UCSD-AML1 (cell line): ENCODE measurements at regions not wholly inside any gene's neighbourhood (a gene's known extent, or its start where the extent isn't known, plus 50 kb on each side); places are given as distances from the start of the nearest gene placed in this dataset.
"Not testable (repeated sequence)": the region's sequence is repeated elsewhere in the genome, so short reads cannot be mapped to it uniquely, and the experiment has no call there.

Experiments used
- DNase-seq: peaks from one replicate; lab custom pipeline; 2025; ENCODE audit not compliant: unreplicated experiment; lab: John Stamatoyannopoulos, UW

GRCh38 chr18:60067426-60068210 is 167.8 kb downstream of the PMAIP1 start:
- DNase-seq, result no peak

DNA sequence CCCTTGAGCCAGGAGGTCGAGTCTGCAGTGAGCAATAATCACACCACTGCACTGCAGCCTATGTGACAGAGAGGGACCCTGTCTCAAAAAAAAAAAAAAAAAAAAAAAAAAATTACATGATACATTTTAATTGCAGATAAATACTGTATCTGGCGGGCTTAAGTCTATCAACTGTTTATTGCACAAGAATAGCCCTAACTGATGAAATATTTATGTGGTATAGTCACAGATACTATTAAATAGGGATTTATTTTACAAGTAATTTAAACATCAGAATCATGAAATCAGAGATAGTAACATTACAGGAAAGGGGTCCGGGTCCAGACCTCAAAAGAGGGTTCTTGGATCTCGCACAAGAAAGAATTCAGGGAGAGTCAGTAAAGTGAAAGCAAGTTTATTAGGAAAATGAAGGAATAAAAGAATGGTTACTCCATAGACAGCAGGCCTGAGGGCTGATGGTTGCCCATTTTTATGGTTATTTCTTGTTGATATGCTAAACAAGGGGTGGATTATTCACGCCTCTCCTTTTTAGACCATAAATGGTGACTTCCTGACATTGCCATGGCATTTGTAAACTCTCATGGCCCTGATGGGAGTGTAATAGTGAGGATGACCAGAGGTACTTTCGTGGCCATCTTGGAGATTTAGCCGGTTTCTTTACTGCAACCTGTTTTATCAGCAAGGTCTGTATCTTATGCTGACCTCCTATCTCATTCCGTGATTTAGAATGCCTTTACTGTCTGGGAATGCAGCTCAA is 166.6 kb downstream of the PMAIP1 start:
- no peak for DNase-seq

DNA sequence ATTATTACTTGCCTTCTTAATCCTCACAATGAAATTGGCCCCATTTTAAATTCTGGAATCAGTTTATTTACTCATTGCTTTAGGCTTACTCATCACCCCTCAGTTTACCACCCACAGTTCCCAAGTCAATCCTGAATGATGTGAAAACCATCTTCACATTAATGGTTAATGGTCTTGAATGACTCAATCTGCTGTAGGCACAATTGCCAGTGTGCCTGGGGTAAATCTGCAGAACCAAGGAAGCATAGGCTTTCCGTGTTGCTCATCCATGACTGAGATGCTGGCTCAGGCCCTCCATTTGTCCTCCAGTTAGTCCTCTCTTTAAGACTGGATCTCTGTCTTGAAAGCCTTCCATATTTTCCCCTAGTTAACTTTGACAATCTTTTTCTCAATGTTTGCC is 164.5 kb downstream of the PMAIP1 start:
- DNase-seq, result no peak

GRCh38 chr18:60062831-60063230 is 163.0 kb downstream of the PMAIP1 start:
- not testable (repeated sequence) for DNase-seq

GRCh38 chr18:60062396-60062795 is 162.6 kb downstream of the PMAIP1 start:
- no peak for DNase-seq

GRCh38 chr18:60060578-60060977 is 160.8 kb downstream of the PMAIP1 start:
- no peak for DNase-seq

- no peak for DNase-seq
Observed at GRCh38 chr18:60060026-60060425, 160.2 kb downstream of the PMAIP1 start.

DNA sequence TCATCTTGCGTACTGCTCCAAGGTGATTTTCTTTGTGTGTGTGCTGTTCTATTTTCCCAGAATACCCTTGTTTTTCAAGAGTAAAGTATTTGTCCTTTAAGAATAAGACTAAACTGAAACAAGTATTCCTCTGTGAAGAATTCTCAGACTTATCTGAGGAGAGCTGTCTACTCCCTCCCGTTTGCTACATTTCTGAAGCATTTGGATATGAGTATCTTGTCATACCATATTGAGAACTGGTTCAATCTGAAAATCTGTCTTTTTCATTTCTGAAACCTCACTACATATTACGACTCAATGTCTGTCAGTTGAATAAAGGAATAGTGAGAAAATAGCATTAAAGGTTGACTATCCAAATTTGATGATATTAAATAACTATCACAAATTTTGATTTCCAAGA is 159.4 kb downstream of the PMAIP1 start:
- no peak for DNase-seq

DNA sequence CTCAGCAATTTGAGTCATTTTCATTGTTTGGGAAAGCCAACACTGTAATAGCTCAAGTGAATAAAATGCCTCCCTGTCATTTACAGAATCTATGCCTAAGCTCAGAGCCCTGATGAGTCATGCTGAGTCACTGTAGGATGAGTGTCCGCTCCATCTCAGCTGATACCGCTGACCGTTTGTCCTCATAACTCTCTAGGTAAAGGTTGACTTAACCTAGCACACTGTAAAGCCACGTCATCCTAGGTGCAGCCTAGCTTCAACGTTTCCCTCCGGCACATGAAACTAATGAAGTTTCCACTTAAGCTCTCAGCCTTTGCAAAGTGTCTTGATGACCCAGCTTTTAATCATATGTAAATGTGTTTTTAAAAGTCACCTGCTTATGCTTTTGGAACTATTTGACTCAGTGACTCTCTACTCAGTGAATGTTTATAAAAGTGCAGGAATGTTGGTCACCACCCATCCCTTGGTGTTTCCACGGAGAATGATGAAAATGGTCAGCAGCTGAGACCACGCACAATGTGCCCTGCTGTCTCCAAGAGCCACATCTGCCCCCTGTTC is 154.0 kb downstream of the PMAIP1 start:
- DNase-seq, result no peak

- DNase-seq, result no peak
Observed at GRCh38 chr18:60050821-60051220, 151.0 kb downstream of the PMAIP1 start.

GRCh38 chr18:60049172-60049571 is 149.4 kb downstream of the PMAIP1 start:
- DNase-seq, result no peak

GRCh38 chr18:60047556-60047955 is 147.8 kb downstream of the PMAIP1 start:
- no peak for DNase-seq

GRCh38 chr18:60044290-60045006 is 144.7 kb downstream of the PMAIP1 start:
- no peak for DNase-seq

GRCh38 chr18:60040971-60041370 is 141.2 kb downstream of the PMAIP1 start:
- DNase-seq, result no peak

DNA sequence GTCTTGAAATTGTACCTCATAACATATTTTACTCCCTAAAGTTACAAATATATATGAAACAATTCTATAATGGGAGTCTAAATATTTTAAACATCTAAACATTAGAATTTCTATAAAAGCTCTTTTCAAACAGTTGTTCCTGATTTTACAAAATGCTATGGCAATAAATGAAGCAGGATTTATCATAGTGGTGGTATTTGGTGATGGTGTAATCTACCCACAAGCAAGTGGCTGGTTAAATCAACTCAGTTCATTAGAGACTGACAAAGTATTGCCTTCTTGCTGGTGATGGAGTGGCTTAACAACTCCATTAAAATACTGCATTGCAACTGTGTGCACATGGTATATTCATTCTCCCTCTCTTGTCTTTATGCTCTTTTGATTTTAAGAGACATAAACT is 138.9 kb downstream of the PMAIP1 start:
- no peak for DNase-seq

DNA sequence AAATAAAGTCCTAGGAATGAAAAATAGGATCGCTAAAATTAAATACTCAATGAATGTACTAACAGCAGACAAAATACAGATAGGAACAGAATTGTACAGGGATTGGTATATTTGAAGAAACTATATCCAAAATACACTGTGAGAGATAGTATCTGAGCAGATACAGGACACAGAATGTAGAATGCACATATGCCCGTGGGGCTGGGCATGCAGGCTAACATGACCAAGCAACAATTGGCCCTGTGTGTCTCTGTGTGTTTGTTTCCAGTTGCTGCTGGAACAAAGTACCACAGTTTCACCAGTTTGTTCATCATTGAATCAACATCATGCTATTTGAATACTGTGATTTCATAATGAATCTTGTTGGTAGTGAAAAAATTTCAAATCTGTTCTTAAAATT is 127.6 kb downstream of the PMAIP1 start:
- DNase-seq, result no peak

DNA sequence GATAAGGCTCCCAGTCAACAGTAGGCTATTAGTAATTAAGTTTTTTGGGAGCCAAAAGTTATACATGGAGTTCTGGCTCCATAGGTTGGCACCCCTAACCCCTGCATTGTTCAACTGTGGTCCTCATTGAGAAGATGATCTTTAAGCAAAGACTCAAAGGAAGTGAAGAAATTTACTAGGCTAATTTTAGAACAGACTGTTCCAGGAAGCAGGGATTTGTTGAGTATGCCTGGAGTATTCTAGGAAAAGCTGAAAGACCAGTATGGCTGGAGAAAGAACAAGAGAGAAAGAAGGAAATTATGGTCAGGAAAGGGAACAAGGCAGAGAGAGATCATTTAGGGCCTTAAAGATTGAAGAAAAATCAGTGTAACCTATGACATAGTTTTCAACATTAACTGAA is 125.1 kb downstream of the PMAIP1 start:
- DNase-seq, result no peak

GRCh38 chr18:60024345-60024744 is 124.5 kb downstream of the PMAIP1 start:
- DNase-seq, result no peak

DNA sequence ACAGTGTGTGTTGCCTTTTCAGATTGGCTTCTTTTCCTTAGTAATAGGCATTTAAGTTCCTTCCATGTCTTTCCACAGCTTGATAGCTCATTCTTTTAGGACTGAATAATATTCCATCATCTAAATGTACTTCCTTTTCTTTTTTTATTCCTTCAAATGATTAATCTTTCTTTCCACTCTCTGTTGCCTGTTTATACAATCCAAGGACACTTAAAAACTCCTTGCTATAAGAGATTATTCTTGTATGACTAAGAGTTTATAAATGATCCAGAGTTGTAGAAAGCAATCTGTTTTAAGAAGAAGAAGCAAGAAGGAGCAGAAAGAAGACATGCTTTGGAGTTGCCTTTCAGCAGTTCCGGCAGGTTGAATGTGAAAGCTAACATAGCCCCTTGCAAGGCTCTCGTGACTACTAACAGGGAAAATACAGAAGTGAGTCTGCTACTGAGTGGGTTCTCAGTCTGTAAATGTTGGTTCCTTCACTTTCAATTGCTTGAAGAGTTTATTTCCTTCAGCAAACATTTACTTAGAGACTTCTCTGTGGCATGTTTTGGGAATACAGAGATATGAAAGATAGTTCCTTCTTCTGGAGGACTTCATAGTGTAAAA is 123.0 kb downstream of the PMAIP1 start:
- DNase-seq, result no peak

GRCh38 chr18:60021556-60021955 is 121.8 kb downstream of the PMAIP1 start:
- no peak for DNase-seq
